Panc1 (cell line): ENCODE measurements at regions not wholly inside any gene's neighbourhood (a gene's known extent, or its start where the extent isn't known, plus 50 kb on each side); places are given as distances from the start of the nearest gene placed in this dataset.

ENCODE experiments used
- ATAC-seq: fragments of 200-7000 bp; cut with Tn5 transposase; 2 replicates; pipeline ENCODE4 v1.9.1; 2020; ENCODE audit warnings: mild to moderate bottlenecking, moderate library complexity
- BruUV-seq: library from RNA; stranded (reverse); fragments of 400-500 nt; replicated peaks from 2 replicates; lab custom pipeline; 2021; lab: Mats Ljungman, UMichigan
- CTCF ChIA-PET: fragments of 300-600 bp; sonication (Branson Sonifier 250); formaldehyde crosslinking; loops from one replicate; lab custom pipeline; 2022; ENCODE audit warnings: antibody characterized with exemption; lab: Charles Lee
- POLR2A ChIA-PET: fragments of 300-600 bp; sonication (Branson Sonifier 250); formaldehyde crosslinking; loops from one replicate; lab custom pipeline; 2022; ENCODE audit warnings: antibody characterized with exemption; lab: Charles Lee
- DNase-seq: peaks from one replicate; pipeline ENCODE4 v3.0.0-alpha.2; 2010; ENCODE audit warnings: low read depth, low spot score
- H3K27ac ChIP-seq: 2 replicates; pipeline ENCODE4 v1.5.1; 2011; ENCODE audit warnings: mild to moderate bottlenecking, low read length, inconsistent platforms
- H3K27me3 ChIP-seq: fragments of 200-500 bp; sonication (Bioruptor generic); 2 replicates; pipeline ENCODE4 v1.6.0; 2014; ENCODE audit warnings: low read length, inconsistent platforms; ENCODE audit not compliant: control insufficient read depth, insufficient read depth
- H3K36me3 ChIP-seq: fragments of 200-500 bp; sonication (Bioruptor generic); 2 replicates; pipeline ENCODE4 v1.5.1; 2014; ENCODE audit warnings: inconsistent platforms, mild to moderate bottlenecking, low read length, moderate library complexity; ENCODE audit not compliant: control insufficient read depth, insufficient read depth
- H3K4me1 ChIP-seq: 2 replicates; pipeline ENCODE4 v1.5.1; 2011; ENCODE audit warnings: inconsistent platforms, mild to moderate bottlenecking, low read length, moderate library complexity; ENCODE audit not compliant: control insufficient read depth, insufficient read depth
- H3K4me3 ChIP-seq, 2 experiments: 2 replicates each; pipeline ENCODE4 v1.5.1; 2011 to 2012; ENCODE audit warnings: low read depth in 2 of 2, low read length in 2 of 2, mild to moderate bottlenecking in 2 of 2, inconsistent platforms in 1 of 2, moderate library complexity in 1 of 2
- H3K9me3 ChIP-seq: fragments of 200-500 bp; sonication (Bioruptor generic); 2 replicates; pipeline ENCODE4 v1.5.1; 2014; ENCODE audit warnings: low read depth, mild to moderate bottlenecking, inconsistent platforms, low read length, moderate library complexity; ENCODE audit not compliant: control insufficient read depth, insufficient read depth
- CTCF ChIP-seq: fragments of 450-650 bp; IDR thresholded peaks from 2 replicates; pipeline ENCODE4 v1.5.1; 2017; ENCODE audit warnings: mild to moderate bottlenecking
- POLR2AphosphoS5 ChIP-seq: IDR thresholded peaks from 2 replicates; pipeline ENCODE4 v1.6.1; 2012; ENCODE audit warnings: mild to moderate bottlenecking, low read depth, low read length, moderate library complexity
- REST ChIP-seq, 2 experiments: IDR thresholded peaks; 2 replicates each; pipeline ENCODE4 v1.6.1; 2011 to 2012; ENCODE audit warnings: low read depth in 2 of 2, control low read depth in 1 of 2, low read length in 1 of 2, mild to moderate bottlenecking in 1 of 2, moderate library complexity in 1 of 2; ENCODE audit not compliant: insufficient read depth in 1 of 2
- SIN3A ChIP-seq: IDR thresholded peaks from 2 replicates; pipeline ENCODE4 v1.6.1; 2012; ENCODE audit warnings: low read depth, mild to moderate bottlenecking, low read length, moderate library complexity, borderline replicate concordance; ENCODE audit not compliant: insufficient read depth
- TCF7L2 ChIP-seq: IDR thresholded peaks from 2 replicates; pipeline ENCODE4 v1.6.1; 2011; ENCODE audit warnings: mild to moderate bottlenecking, low read depth, low read length, inconsistent platforms
- in situ Hi-C: cut with HindIII; loops from 2 replicates; pipeline ENCODE4 v1.10.0; 2016; ENCODE audit warnings: low sequenced_read_pairs, low pct_unique_long_range_greater_than_20kb
- intact Hi-C: fragments of 100-400 bp; cut with micrococcal nuclease; formaldehyde crosslinking; loops from one replicate; pipeline ENCODE4 v1.10.0; 2022; ENCODE audit not compliant: unreplicated experiment

DNA sequence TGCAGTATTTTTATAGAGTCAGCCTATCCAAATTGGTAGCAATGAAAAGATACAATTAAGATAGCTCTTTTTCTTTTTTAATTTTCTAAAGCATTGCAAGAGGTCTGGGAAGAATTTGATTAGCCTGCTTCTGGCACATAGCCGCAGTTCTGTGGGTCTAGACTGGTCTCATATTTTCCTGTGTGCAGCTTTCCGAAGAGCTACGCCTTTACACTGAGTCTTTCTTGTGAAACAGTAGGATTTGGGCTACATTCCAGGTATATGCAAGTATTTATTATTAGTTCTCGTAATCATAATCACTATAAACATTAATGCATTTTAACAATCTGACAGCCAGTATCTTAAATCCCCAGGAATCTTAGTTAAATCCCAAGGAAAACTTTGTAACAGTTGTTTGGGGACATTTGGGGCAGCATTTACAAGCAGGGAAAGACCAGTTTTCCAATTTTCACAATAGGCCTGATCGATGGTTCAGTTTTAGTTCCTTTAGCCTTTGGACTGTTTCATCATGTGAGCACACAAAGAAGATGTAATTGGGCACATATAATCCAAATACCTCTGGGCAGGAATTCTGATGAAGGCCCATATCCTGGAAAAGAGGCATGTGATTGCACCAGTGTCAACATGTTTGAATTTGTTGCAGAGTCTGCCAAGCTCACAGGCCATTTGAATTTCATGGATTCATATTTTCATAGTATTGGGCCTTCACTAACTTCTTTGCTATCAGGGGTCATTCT is 287.3 kb downstream of the INHBA start:
- DNase-seq: no peak
- intact Hi-C loops: no loop called here
- Histone ChIP-seq H3K27me3 (no peaks in the 10 kb centered on the region), H3K36me3 (no peaks in the 10 kb centered on the region), H3K4me3 (no peak overlapping the region), H3K27ac (no peak overlapping the region), H3K9me3 (no peaks in the 10 kb centered on the region), H3K4me1 (no peaks in the 10 kb centered on the region)
- ATAC-seq: no peak
- CTCF ChIA-PET: no interaction called here
- in situ Hi-C loops: no loop called here
- POLR2A ChIA-PET: no interaction called here
- no peak for TF ChIP-seq REST (IDR thresholded peaks at IDR 0.05; ENCODE audit: insufficient read depth in 1 of 2, low read depth in 2 of 2, low read length in 1 of 2)
- no peak for TF ChIP-seq CTCF
- TF ChIP-seq SIN3A: no peak
- TF ChIP-seq POLR2AphosphoS5: no peak
- no peak for TF ChIP-seq TCF7L2
- no TSS peak for BruUV-seq

- Histone ChIP-seq H3K27ac (no peak overlapping the region), H3K27me3 (no peaks in the 10 kb centered on the region), H3K9me3 (no peaks in the 10 kb centered on the region), H3K36me3 (no peaks in the 10 kb centered on the region), H3K4me3 (no peak overlapping the region), H3K4me1 (no peaks in the 10 kb centered on the region)
- in situ Hi-C loops: no loop called here
- ChIA-PET CTCF (no interaction called here), POLR2A (no interaction called here)
- intact Hi-C loops: no loop called here
- no peak for DNase-seq
- ATAC-seq: no peak
- no peak for TF ChIP-seq REST (IDR thresholded peaks at IDR 0.05; ENCODE audit: insufficient read depth in 1 of 2, low read depth in 2 of 2, low read length in 1 of 2)
- TF ChIP-seq TCF7L2: no peak
- TF ChIP-seq CTCF: no peak
- no peak for TF ChIP-seq POLR2AphosphoS5
- BruUV-seq: no TSS peak
Observed at GRCh38 chr7:41415051-41415450, 287.8 kb downstream of the INHBA start.
